ENCODE measurements at regions not wholly inside any gene's neighbourhood (a gene's known extent, or its start where the extent isn't known, plus 50 kb on each side); places are given as distances from the start of the nearest gene placed in this dataset.
A peak's percentile ranks its signal among the peaks of the same experiment; 100 is the strongest.

DNA sequence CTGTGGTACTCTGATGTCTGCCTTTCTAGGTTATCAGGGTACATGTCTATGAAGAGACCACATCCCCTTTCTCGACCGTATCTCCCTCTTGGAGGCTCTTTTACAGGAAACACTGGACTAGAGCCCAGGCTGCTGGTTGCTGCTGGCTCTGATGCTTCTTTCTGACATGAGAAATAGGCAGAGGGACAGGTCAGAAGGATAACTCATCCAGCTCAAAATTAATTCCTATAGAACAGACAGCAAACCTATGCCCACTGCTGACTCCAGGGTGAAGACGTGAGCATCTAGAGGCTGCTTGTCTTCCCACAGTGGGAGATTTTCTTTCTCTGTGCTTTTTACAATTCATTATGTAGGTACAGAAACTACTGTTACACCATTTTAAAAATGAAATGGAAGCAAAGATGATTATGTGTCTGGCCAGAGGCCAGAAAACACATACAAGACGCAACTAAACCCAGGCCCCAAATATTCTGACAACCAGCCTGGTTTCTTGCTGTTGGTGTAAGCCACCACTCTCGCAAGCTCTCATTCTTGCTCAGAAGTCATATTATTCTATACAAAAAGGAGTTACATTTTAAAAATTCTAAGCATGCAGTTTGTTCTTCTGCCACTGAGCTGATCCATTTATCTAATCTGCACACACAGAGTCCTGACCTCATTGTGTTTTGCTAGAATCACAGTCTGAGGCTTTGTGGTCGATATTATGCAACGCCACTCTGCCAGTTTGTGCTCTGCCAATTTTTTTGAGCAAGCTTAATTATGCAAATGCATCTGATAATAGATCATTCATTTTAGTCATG lies 424.3 kb downstream of the KIF20B start:
- H3K4me3 ChIP-seq (ENCODE audit: low read length in 2 of 2): no peak overlapping the region
- H3K27ac ChIP-seq (ENCODE audit: low read depth in 1 of 2, low read length in 1 of 2): no peak overlapping the region
- H3K9me3 ChIP-seq (ENCODE audit: control insufficient read depth in 2 of 2, insufficient read depth in 1 of 2, low read length in 1 of 2): no peaks in the 10 kb centered on the region
- WGBS: 70% methylated on average over 7 of the region's 7 CpGs
- no peak for DNase-seq (ENCODE audit: low read depth in 6 of 9, low spot score in 9 of 9)
- H3K27me3 ChIP-seq (ENCODE audit: control insufficient read depth in 2 of 2, insufficient read depth in 1 of 2, low read length in 1 of 2): no peaks in the 10 kb centered on the region
- H3K4me1 ChIP-seq (ENCODE audit: control insufficient read depth in 2 of 2, insufficient read depth in 2 of 2, low read length in 2 of 2): no peaks in the 10 kb centered on the region
- H3K36me3 ChIP-seq (ENCODE audit: control insufficient read depth in 2 of 2, insufficient read depth in 2 of 2, low read length in 1 of 2): no peaks in the 10 kb centered on the region

DNA sequence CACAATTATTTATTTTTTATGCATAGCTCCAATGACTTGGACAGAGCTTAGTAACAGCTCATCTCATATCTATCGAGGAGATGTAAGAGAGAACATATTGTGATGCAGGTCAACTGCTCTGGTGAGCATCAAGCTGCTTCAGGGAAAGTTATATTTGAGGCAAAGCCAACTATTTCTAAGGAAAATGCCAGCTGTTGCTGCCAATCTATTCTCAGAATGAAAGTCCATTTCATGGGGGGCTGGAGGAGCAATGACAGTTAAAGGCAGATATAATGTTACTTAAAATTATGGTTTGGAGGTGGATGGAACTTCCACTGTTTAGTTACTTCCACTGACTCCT lies 424.8 kb downstream of the KIF20B start:
- DNase-seq (ENCODE audit: low read depth in 6 of 9, low spot score in 9 of 9): no peak
- Histone ChIP-seq H3K4me1 (ENCODE audit: control insufficient read depth in 2 of 2, insufficient read depth in 2 of 2, low read length in 2 of 2) (no peaks in the 10 kb centered on the region), H3K36me3 (ENCODE audit: control insufficient read depth in 2 of 2, insufficient read depth in 2 of 2, low read length in 1 of 2) (no peaks in the 10 kb centered on the region), H3K9me3 (ENCODE audit: control insufficient read depth in 2 of 2, insufficient read depth in 1 of 2, low read length in 1 of 2) (no peaks in the 10 kb centered on the region), H3K27ac (ENCODE audit: low read depth in 1 of 2, low read length in 1 of 2) (no peak overlapping the region), H3K4me3 (ENCODE audit: low read length in 2 of 2) (no peak overlapping the region), H3K27me3 (ENCODE audit: control insufficient read depth in 2 of 2, insufficient read depth in 1 of 2, low read length in 1 of 2) (no peaks in the 10 kb centered on the region)
- WGBS: 89% methylated on average over 1 of the region's 1 CpG

DNA sequence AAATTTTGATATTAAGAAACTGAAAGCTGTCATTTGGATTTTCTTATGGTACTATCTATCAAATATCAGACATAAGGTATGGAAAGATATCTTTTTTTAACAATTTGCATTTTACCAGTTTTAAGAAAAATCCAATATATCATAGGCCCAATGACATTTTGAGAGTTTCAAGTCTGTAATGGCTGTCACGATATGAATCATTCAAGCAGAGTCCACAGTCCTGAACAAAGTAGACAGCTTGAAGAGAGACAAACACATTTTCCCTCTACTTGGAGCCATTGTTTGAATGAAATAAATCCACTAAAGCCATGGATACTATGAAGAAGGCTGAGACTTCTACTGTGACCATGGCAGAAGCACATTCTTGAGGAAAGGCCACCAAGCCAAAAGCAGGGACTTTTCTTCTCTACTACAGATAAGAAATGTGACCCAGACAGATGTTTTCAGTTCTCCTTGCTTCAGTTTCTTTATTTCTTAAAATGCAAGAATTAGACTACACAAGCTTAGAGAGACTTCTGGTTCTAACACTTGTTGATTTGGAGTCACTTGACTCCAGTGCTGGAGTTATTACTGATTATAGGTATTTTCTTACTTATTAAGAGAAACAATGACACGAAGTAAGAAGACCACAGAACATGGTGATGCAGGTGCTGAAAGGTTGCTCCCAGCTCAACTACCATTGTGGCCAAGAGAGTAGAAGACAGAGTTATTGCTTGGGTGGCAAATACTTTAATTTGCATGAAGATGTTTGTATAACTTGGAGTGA lies 429.1 kb downstream of the KIF20B start:
- no peaks in the 10 kb centered on the region for H3K36me3 ChIP-seq (ENCODE audit: control insufficient read depth in 2 of 2, insufficient read depth in 2 of 2, low read length in 1 of 2)
- H3K4me1 ChIP-seq (ENCODE audit: control insufficient read depth in 2 of 2, insufficient read depth in 2 of 2, low read length in 2 of 2): no peaks in the 10 kb centered on the region
- H3K4me3 ChIP-seq (ENCODE audit: low read length in 2 of 2): no peak overlapping the region
- H3K27ac ChIP-seq (ENCODE audit: low read depth in 1 of 2, low read length in 1 of 2): no peak overlapping the region
- DNase-seq (ENCODE audit: low read depth in 6 of 9, low spot score in 9 of 9): no peak
- WGBS: 93% methylated on average over 2 of the region's 2 CpGs
- H3K9me3 ChIP-seq (ENCODE audit: control insufficient read depth in 2 of 2, insufficient read depth in 1 of 2, low read length in 1 of 2): peaks cover 0 to under 1% of the 10 kb centered on the region in 2 donors
- H3K27me3 ChIP-seq (ENCODE audit: control insufficient read depth in 2 of 2, insufficient read depth in 1 of 2, low read length in 1 of 2): no peaks in the 10 kb centered on the region

DNA sequence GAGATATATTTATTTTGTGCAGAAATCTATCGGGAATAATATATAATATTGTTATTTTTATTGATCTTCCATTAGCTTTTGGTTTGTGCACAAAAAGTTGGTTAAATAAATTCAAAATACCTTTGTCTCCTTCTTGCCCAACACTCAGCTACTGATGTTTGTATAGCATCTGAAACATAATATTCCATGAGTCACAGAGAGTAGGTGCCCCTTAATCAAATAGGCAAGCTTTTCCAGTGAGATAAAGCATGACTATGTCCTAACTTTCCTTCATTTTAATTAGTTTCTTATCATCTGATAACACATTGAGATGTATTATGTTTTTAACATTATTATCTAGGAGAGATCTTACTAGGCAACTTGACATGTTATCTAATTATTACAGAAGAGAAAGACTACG lies 432.2 kb downstream of the KIF20B start:
- Histone ChIP-seq H3K27ac (ENCODE audit: low read depth in 1 of 2, low read length in 1 of 2) (no peak overlapping the region), H3K27me3 (ENCODE audit: control insufficient read depth in 2 of 2, insufficient read depth in 1 of 2, low read length in 1 of 2) (no peaks in the 10 kb centered on the region), H3K4me3 (ENCODE audit: low read length in 2 of 2) (no peak overlapping the region), H3K9me3 (ENCODE audit: control insufficient read depth in 2 of 2, insufficient read depth in 1 of 2, low read length in 1 of 2) (peaks cover 4 to 10% of the 10 kb centered on the region in 2 donors), H3K36me3 (ENCODE audit: control insufficient read depth in 2 of 2, insufficient read depth in 2 of 2, low read length in 1 of 2) (no peaks in the 10 kb centered on the region), H3K4me1 (ENCODE audit: control insufficient read depth in 2 of 2, insufficient read depth in 2 of 2, low read length in 2 of 2) (no peaks in the 10 kb centered on the region)
- 93% methylated on average over 2 of the region's 2 CpGs for WGBS
- no peak for DNase-seq (ENCODE audit: low read depth in 6 of 9, low spot score in 9 of 9)

DNA sequence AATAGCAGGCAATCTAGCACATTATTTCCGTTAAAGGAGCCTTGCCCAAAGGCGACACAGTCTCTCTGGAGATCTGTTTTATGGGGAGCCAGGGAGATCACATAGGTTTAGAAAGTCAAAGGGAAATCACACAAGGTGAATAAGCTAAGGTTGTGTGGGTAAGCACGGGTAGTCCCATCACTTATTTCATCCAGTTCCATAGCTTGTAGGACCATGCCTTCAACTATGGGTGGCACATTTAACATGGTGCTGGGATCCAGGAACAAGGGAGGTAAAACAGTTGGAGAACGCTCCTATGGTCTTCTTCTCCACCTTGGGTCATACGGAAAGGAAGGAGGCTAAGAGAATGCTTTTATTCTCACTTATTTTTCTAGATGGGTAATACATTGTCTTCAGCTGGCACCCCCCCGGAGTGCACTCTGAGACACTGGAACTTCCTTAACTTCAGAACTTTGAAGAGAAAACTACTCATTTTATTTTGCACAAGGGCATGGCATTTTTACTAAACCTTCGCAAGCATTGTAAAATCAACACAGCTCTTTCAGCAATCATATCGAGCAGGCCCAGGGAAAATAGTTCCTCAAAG lies 435.4 kb downstream of the KIF20B start:
- Histone ChIP-seq H3K27me3 (ENCODE audit: control insufficient read depth in 2 of 2, insufficient read depth in 1 of 2, low read length in 1 of 2) (no peaks in the 10 kb centered on the region), H3K36me3 (ENCODE audit: control insufficient read depth in 2 of 2, insufficient read depth in 2 of 2, low read length in 1 of 2) (no peaks in the 10 kb centered on the region), H3K9me3 (ENCODE audit: control insufficient read depth in 2 of 2, insufficient read depth in 1 of 2, low read length in 1 of 2) (peaks cover 4 to 10% of the 10 kb centered on the region in 2 donors), H3K27ac (ENCODE audit: low read depth in 1 of 2, low read length in 1 of 2) (no peak overlapping the region), H3K4me3 (ENCODE audit: low read length in 2 of 2) (no peak overlapping the region), H3K4me1 (ENCODE audit: control insufficient read depth in 2 of 2, insufficient read depth in 2 of 2, low read length in 2 of 2) (no peaks in the 10 kb centered on the region)
- peak in 1 of 9 donors; percentile 16 for DNase-seq (ENCODE audit: low read depth in 6 of 9, low spot score in 9 of 9)
- WGBS: 82% methylated on average over 8 of the region's 8 CpGs

DNA sequence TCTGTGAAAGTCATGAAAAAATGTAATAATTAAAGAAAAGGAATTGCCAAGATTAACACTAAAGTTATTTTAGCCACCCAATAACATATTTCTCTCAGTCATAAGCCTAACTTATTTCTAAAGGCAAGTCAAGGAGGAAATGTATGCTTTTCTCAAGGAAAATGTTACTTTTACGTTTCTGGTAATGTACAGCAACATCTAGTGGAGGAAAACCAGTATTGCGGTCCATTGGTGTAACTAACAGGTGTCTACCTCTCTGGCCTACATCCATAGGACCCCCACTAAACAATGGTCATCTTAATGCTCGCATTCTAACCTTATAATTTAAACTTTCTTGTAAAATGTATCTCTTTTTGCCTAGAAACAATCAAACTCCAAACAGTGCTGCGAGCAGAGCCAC lies 437.5 kb downstream of the KIF20B start:
- peaks cover 4 to 10% of the 10 kb centered on the region in 2 donors for H3K9me3 ChIP-seq (ENCODE audit: control insufficient read depth in 2 of 2, insufficient read depth in 1 of 2, low read length in 1 of 2)
- no peak overlapping the region for H3K4me3 ChIP-seq (ENCODE audit: low read length in 2 of 2)
- DNase-seq (ENCODE audit: low read depth in 6 of 9, low spot score in 9 of 9): peak in 2 of 9 donors; percentile 8 to 24
- H3K27ac ChIP-seq (ENCODE audit: low read depth in 1 of 2, low read length in 1 of 2): no peak overlapping the region
- H3K36me3 ChIP-seq (ENCODE audit: control insufficient read depth in 2 of 2, insufficient read depth in 2 of 2, low read length in 1 of 2): no peaks in the 10 kb centered on the region
- H3K27me3 ChIP-seq (ENCODE audit: control insufficient read depth in 2 of 2, insufficient read depth in 1 of 2, low read length in 1 of 2): no peaks in the 10 kb centered on the region
- no peaks in the 10 kb centered on the region for H3K4me1 ChIP-seq (ENCODE audit: control insufficient read depth in 2 of 2, insufficient read depth in 2 of 2, low read length in 2 of 2)
- WGBS: 91% methylated on average over 4 of the region's 4 CpGs

DNA sequence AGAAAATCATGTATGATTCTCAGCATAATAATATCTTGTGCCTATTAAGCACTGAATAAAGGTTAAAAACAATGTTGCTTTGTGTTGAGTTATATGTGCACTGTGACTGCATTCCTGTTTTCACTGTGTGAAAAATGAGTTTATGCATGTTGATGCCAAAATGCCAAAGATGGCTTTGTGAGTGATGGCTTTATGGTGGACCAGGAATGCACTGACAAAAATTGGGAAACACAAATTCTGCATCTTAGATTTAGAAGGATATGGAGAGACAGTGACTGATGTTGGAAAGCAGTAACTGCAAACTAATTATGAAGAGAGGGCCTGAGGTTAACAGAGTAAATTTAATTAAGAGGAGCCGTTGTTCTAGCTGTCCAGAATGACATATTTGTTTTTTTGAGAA lies 440.4 kb downstream of the KIF20B start:
- Histone ChIP-seq H3K27ac (ENCODE audit: low read depth in 1 of 2, low read length in 1 of 2) (no peak overlapping the region), H3K27me3 (ENCODE audit: control insufficient read depth in 2 of 2, insufficient read depth in 1 of 2, low read length in 1 of 2) (no peaks in the 10 kb centered on the region), H3K4me1 (ENCODE audit: control insufficient read depth in 2 of 2, insufficient read depth in 2 of 2, low read length in 2 of 2) (no peaks in the 10 kb centered on the region), H3K9me3 (ENCODE audit: control insufficient read depth in 2 of 2, insufficient read depth in 1 of 2, low read length in 1 of 2) (peaks cover 2 to 3% of the 10 kb centered on the region in 2 donors), H3K4me3 (ENCODE audit: low read length in 2 of 2) (no peak overlapping the region), H3K36me3 (ENCODE audit: control insufficient read depth in 2 of 2, insufficient read depth in 2 of 2, low read length in 1 of 2) (no peaks in the 10 kb centered on the region)
- DNase-seq (ENCODE audit: low read depth in 6 of 9, low spot score in 9 of 9): no peak
- WGBS: 87% methylated on average over 1 of the region's 1 CpG

DNA sequence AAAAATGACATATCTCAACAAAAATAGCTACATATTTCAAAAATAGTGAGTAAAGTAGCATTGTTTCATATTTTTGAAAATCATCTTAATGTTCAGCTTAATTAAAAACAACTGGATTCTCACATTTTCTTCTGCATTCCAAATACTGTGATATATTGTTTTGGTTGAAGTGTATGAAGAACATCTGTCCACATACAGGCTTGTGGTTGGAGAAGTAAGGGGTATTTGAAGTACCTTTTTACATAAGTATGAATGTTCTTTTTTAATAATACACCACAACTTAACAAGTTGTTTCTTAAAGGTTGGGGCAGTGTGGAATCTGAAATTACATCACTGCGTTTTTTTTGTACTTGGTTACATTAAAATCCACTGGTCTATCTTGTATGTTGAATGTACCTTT lies 442.5 kb downstream of the KIF20B start:
- Histone ChIP-seq H3K36me3 (ENCODE audit: control insufficient read depth in 2 of 2, insufficient read depth in 2 of 2, low read length in 1 of 2) (no peaks in the 10 kb centered on the region), H3K4me1 (ENCODE audit: control insufficient read depth in 2 of 2, insufficient read depth in 2 of 2, low read length in 2 of 2) (no peaks in the 10 kb centered on the region), H3K4me3 (ENCODE audit: low read length in 2 of 2) (no peak overlapping the region), H3K27ac (ENCODE audit: low read depth in 1 of 2, low read length in 1 of 2) (no peak overlapping the region), H3K27me3 (ENCODE audit: control insufficient read depth in 2 of 2, insufficient read depth in 1 of 2, low read length in 1 of 2) (no peaks in the 10 kb centered on the region), H3K9me3 (ENCODE audit: control insufficient read depth in 2 of 2, insufficient read depth in 1 of 2, low read length in 1 of 2) (no peaks in the 10 kb centered on the region)
- 94% methylated on average over 1 of the region's 1 CpG for WGBS
- DNase-seq (ENCODE audit: low read depth in 6 of 9, low spot score in 9 of 9): no peak
